ENCODE measurements at regions not wholly inside any gene's neighbourhood (a gene's known extent, or its start where the extent isn't known, plus 50 kb on each side); places are given as distances from the start of the nearest gene placed in this dataset.
"Not testable (repeated sequence)": the region's sequence is repeated elsewhere in the genome, so short reads cannot be mapped to it uniquely, and the experiment has no call there.

DNA sequence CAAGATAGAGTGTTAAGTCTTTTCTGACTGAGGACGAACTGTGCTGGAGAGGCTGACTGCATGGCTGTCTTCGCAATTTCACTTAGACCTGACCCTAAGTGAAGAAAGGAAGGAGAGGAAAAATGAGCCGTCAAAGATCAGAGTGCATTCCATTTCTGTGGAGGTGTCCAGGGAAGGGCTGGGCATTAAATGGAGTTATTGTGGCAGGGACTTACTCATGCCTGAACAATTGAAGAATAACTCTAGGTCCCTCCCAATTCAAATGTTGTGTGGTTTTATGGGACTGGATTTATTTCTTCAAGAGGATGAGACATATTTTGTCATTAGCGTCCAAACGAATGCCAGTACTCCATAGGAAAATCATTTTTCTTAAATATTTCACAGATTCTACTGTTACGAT is 187.3 kb upstream of the CFAP20DC start:
- TF ChIP-seq, protein P1, sequence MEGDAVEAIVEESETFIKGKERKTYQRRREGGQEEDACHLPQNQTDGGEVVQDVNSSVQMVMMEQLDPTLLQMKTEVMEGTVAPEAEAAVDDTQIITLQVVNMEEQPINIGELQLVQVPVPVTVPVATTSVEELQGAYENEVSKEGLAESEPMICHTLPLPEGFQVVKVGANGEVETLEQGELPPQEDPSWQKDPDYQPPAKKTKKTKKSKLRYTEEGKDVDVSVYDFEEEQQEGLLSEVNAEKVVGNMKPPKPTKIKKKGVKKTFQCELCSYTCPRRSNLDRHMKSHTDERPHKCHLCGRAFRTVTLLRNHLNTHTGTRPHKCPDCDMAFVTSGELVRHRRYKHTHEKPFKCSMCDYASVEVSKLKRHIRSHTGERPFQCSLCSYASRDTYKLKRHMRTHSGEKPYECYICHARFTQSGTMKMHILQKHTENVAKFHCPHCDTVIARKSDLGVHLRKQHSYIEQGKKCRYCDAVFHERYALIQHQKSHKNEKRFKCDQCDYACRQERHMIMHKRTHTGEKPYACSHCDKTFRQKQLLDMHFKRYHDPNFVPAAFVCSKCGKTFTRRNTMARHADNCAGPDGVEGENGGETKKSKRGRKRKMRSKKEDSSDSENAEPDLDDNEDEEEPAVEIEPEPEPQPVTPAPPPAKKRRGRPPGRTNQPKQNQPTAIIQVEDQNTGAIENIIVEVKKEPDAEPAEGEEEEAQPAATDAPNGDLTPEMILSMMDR (IDR thresholded peaks at IDR 0.05) = no peak
- DNase-seq (ENCODE audit: low spot score) = no peak
- H3K4me3 ChIP-seq = no peak overlapping the region
- no peak overlapping the region for H3K27ac ChIP-seq

DNA sequence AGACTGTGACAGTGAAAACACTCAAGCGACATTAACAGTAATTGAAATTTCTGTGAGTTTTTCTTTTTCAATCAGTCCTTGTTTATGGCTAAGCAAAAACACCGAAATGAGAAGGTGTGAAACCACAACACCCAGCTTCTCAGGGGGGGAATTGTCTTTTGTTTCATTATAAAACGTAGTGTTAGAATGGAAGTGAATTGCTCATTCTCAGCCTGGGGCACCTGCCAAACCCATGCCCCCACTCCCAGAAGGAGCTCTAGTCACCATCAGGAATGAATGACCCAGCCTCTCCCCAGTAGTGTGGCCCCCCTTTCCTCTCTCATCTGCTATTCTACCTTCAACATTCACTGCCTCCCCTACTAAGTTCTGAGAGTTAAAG is 185.8 kb upstream of the CFAP20DC start:
- no peak overlapping the region for H3K27ac ChIP-seq
- TF ChIP-seq, protein P1 (IDR thresholded peaks at IDR 0.05) = no peak

DNA sequence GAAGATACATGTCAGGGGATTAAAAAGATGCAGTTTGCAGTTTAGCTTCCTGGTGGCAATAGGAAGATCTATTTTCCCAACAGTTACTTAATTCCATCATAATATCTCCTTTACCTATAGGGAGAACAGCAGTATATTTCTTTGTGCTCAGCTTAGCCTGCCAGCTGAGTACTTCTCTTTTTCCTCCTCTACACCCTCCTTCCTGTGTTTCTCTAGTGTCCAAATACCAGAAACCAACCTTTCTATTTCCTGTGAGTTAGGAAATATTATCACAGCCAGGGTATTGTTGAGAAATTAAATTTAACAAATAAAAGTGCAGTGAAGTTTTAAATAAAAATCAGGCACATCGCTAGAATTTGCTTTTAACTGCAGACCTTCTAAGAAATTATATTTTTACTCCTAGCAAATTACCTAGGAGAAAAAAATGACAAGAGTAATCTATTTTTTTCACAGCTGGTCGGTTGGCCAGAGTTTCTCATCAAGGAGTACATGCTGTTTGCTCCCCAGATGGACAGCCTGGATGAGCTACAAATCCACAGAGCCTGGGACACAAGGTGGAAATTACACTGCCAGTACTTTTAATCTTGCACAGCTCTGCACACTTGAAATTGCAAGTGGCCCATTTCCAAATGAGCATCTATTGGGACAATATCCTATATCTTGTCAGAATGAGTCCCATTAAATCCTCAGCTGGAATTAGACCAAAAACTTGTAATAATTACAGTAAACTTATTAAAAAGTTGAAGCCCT is 185.2 kb upstream of the CFAP20DC start:
- Histone ChIP-seq H3K4me3 (no peak overlapping the region), H3K27ac (no peak overlapping the region)
- TF ChIP-seq, protein P1 (IDR thresholded peaks at IDR 0.05) = no peak
- DNase-seq (ENCODE audit: low spot score) = no peak

More for the DNA sequence above, 185.8 kb upstream of the CFAP20DC start:
- no peak overlapping the region for H3K4me3 ChIP-seq
- DNase-seq (ENCODE audit: low spot score) = no peak

DNA sequence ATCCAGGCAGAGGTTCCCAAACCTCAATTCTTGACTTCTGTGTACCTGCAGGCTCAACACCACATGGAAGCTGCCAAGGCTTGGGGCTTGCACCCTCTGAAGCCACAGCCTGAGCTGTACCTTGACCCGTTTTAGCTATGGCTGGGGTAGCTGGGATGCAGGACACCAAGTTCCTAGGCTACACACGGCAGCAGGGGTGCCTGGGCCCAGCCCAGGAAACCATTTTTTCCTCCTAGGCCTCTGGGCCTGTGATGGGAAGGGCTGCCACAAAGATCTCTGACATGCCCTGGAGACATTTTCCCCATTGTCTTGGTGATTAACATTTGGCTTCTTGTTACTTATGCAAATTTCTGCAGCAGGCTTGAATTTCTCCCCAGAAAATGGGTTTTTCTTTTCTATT is 180.6 kb upstream of the CFAP20DC start:
- not testable (repeated sequence) for H3K4me3 ChIP-seq; DNase-seq (ENCODE audit: low spot score); H3K27ac ChIP-seq

DNA sequence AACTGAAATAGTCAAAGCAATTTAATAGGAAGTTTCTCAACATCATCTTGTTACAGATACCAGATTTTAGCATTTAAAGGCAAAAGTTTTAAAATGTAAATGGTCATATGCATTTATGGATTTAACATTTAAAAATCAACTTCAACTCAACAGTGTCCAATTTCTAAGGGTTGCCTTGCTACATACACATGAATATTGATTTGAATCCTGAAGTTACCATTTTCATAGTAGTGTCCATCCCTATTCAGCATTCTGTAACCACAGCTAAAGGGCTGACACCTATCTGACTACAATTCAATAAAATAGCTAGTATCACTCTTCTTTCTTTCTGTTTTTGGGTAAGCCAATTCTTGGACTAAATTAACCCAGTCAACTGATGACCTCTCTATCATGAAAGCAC is 164.0 kb upstream of the CFAP20DC start:
- H3K27ac ChIP-seq = no peak overlapping the region
- no peak for DNase-seq (ENCODE audit: low spot score)
- H3K4me3 ChIP-seq = no peak overlapping the region
- TF ChIP-seq, protein P1 (IDR thresholded peaks at IDR 0.05) = no peak

DNA sequence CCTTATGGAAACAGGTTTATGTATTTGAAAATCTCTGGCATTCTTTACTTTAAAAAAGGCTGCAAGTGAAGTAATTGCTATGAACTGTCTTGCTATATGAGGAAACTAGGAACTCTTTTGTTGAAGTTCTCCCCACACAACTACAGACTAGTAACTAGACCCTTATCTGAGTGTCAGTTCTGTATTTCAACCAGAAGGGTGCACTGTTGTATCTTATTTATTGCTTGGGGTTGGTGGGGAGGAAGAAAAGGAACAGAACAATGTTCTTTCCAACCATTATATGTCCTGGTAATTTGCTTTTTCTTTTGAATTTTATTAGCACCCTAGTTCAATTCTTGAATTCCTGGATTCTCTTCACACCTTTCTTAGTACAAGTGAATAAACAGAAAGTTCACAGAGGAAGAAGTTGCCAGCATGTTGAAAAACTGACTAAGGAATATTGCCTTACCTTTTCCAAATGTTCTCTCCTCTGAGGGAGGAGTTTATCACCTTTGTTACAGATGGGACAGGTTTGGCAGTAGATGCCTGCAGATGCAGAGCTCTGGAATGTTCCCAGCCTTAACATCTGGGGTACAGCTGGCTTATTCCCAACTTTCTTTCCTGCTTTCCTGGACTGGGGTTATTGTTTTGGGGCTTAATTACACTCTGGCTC is 162.4 kb upstream of the CFAP20DC start:
- no peak for DNase-seq (ENCODE audit: low spot score)
- Histone ChIP-seq H3K4me3 (no peak overlapping the region), H3K27ac (no peak overlapping the region)
- TF ChIP-seq, protein P1 (IDR thresholded peaks at IDR 0.05) = no peak

DNA sequence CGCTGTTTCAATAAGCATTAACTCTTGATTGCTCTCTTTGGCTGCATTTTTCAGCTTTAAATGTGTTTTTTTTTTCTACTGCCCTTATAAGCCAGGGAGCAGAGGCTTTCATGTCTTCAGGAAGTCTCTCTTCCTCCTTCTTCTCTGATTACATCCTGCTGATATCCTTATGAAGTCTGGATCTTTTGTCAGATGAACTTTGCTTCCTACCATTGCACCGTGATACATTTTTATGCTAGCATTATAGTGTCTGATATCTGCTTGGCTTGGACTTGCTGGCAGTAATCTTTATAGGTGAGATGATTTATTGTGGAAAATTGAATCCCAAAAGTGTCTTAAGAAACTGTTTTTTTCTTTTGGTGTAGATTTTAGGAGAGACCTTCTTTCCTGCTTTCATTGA is 160.4 kb upstream of the CFAP20DC start:
- no peak overlapping the region for H3K27ac ChIP-seq
- H3K4me3 ChIP-seq = no peak overlapping the region
- no peak for DNase-seq (ENCODE audit: low spot score)
- TF ChIP-seq, protein P1 (IDR thresholded peaks at IDR 0.05) = no peak
